ENCODE measurements at regions not wholly inside any gene's neighbourhood (a gene's known extent, or its start where the extent isn't known, plus 50 kb on each side); places are given as distances from the start of the nearest gene placed in this dataset.
"Not testable (repeated sequence)": the region's sequence is repeated elsewhere in the genome, so short reads cannot be mapped to it uniquely, and the experiment has no call there.

- TF ChIP-seq, protein P1, sequence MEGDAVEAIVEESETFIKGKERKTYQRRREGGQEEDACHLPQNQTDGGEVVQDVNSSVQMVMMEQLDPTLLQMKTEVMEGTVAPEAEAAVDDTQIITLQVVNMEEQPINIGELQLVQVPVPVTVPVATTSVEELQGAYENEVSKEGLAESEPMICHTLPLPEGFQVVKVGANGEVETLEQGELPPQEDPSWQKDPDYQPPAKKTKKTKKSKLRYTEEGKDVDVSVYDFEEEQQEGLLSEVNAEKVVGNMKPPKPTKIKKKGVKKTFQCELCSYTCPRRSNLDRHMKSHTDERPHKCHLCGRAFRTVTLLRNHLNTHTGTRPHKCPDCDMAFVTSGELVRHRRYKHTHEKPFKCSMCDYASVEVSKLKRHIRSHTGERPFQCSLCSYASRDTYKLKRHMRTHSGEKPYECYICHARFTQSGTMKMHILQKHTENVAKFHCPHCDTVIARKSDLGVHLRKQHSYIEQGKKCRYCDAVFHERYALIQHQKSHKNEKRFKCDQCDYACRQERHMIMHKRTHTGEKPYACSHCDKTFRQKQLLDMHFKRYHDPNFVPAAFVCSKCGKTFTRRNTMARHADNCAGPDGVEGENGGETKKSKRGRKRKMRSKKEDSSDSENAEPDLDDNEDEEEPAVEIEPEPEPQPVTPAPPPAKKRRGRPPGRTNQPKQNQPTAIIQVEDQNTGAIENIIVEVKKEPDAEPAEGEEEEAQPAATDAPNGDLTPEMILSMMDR (IDR thresholded peaks at IDR 0.05; ENCODE audit: insufficient read depth, low read depth, low read length, missing control alignments), result no peak
- no peak for DNase-seq (ENCODE audit: low read depth)
- H3K4me3 ChIP-seq (ENCODE audit: low read length), result no peak overlapping the region
Observed at GRCh38 chr3:156044634-156044975, 75.8 kb upstream of the KCNAB1 start.

GRCh38 chr3:156048483-156048882, 71.9 kb upstream of the KCNAB1 start:
- DNase-seq (ENCODE audit: low read depth); H3K4me3 ChIP-seq (ENCODE audit: low read length): not testable (repeated sequence)

DNA sequence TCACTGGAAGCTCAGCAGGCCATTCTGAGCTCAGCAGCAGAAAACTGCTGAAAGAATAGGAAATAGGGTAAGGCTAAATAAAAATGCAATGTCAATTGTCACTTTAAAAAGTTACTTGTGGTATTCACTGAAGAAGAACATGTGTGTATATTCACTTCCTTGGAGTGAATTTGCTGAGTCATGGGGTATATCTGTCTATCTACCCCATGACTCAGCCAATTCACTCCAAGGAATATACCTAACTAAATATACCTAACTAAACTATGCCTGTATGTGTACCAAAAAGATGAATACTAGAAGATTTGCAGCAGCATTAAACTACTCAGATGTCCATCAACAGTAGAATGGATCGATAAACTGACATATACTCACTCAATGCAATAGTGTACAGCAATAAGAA, 69.5 kb upstream of the KCNAB1 start:
- no peak overlapping the region for H3K4me3 ChIP-seq (ENCODE audit: low read length)
- peak; percentile 14 for DNase-seq (ENCODE audit: low read depth)
- TF ChIP-seq, protein P1 (IDR thresholded peaks at IDR 0.05; ENCODE audit: insufficient read depth, low read depth, low read length, missing control alignments), result no peak

DNA sequence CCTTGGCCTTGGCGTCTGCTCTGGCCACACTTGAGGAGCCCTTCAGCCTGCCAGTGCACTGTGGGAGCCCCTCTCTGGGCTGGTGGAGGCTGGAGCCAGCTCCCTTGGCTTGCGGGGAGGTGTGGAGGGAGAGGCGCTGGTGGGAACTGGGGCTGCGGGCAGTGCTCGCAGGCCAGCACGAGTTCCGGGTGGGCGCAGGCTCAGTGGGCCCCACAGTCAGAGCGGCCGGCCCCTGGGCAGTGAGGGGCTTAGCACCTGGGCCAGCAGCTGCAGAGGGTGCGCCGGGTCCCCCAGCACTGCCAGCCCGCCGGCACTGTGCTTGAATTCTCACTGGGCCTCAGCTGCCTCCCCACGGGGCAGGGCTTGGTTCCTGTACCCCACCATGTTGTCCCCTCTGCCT, 68.7 kb upstream of the KCNAB1 start:
- TF ChIP-seq, protein P1 (IDR thresholded peaks at IDR 0.05; ENCODE audit: insufficient read depth, low read depth, low read length, missing control alignments), result no peak
- no peak for DNase-seq (ENCODE audit: low read depth)
- H3K4me3 ChIP-seq (ENCODE audit: low read length), result no peak overlapping the region

- no peak overlapping the region for H3K4me3 ChIP-seq (ENCODE audit: low read length)
- DNase-seq (ENCODE audit: low read depth), result no peak
- TF ChIP-seq, protein P1 (IDR thresholded peaks at IDR 0.05; ENCODE audit: insufficient read depth, low read depth, low read length, missing control alignments), result no peak
Observed at GRCh38 chr3:156052115-156052514, 68.3 kb upstream of the KCNAB1 start.

GRCh38 chr3:156059950-156060501, 60.4 kb upstream of the KCNAB1 start:
- TF ChIP-seq, protein P1 (IDR thresholded peaks at IDR 0.05; ENCODE audit: insufficient read depth, low read depth, low read length, missing control alignments), result no peak
- no peak for DNase-seq (ENCODE audit: low read depth)
- H3K4me3 ChIP-seq (ENCODE audit: low read length), result no peak overlapping the region

- not testable (repeated sequence) for DNase-seq (ENCODE audit: low read depth)
Observed at GRCh38 chr3:156068151-156068550, 52.2 kb upstream of the KCNAB1 start.

DNA sequence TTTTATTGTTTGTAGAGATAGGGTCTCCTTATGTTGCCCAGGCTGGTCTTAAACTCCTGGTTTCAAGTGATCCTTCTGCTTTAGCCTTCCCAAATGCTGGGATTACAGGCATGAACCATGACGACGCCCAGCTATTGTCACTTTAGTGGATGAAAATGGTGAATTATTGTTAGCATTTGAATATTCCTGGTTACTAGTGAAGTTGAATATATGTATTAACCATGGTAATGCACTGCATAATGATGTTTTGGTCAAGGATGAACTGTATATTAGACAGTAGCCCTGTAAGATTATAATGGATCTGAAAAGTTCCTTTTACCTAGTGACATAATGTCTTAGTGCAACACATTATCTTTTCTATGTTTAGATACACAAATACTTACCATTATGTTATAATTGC, 50.4 kb upstream of the KCNAB1 start:
- TF ChIP-seq, protein P1 (IDR thresholded peaks at IDR 0.05; ENCODE audit: insufficient read depth, low read depth, low read length, missing control alignments), result no peak
- H3K4me3 ChIP-seq (ENCODE audit: low read length), result no peak overlapping the region
- DNase-seq (ENCODE audit: low read depth), result no peak

More at GRCh38 chr3:156068151-156068550, 52.2 kb upstream of the KCNAB1 start:
- not testable (repeated sequence) for H3K4me3 ChIP-seq (ENCODE audit: low read length)
